ENCODE measurements at regions not wholly inside any gene's neighbourhood (a gene's known extent, or its start where the extent isn't known, plus 50 kb on each side); places are given as distances from the start of the nearest gene placed in this dataset.
A peak's percentile ranks its signal among the peaks of the same experiment; 100 is the strongest.

DNA sequence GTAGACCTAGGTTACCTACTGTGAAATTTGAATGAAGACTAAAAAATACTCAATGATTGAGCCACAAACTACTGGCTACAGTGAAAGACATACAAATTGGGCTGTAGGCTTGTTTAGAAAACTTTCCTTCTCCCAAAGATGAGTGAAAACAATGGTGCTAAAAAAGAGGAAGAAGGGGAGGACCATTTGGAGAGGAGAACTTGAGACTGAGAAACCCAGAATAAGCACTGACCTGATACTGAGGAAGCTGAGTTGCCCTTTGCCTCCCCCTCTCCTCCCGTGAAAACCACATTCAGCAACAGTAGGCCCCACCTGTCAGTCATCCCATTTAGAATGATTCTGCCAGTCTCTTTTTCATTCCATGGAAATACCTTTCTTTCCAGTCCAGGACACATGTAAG is 484.0 kb upstream of the TGFBR2 start:
- no peak for DNase-seq

- no peak for DNase-seq
Measured at GRCh38 chr3:30123224-30123623, 483.2 kb upstream of the TGFBR2 start.

DNA sequence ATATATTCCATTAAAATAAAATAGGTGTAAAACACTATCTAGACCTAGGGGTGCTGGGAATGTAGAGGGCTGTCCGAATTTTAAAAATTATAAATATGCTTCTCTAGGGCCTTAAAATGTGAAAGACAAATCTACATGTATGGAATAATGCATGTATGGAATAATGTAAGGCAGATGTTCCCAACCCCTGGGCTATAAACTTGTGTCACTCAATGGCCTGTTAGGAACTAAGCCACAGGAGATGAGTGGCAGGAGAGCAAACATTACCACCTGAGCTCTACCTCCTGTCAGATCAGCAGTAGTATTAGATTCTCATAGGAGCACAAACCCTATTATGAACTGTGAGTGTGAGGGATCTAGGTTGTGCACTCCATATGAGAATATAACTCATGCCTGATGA is 482.6 kb upstream of the TGFBR2 start:
- no peak for DNase-seq

GRCh38 chr3:30124435-30125370 is 481.7 kb upstream of the TGFBR2 start:
- DNase-seq: no peak

DNA sequence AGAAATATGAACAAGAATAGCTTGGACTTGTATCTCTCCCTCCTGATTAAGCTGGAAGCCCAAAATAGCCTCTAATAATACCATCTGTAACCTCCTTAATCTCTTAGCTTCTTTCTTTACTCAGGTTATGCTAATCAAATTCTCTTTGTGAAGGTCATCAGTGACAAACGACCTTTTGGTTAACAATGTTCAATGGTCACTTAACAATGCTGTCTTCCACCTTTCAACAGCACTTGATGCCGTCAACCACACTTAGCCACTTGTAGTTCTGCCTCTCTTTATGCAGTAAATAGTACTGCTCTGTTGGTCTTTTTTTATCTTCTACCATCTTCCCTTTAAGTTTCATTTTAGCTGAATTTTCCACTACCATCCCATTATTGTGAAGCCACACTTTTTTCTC is 476.6 kb upstream of the TGFBR2 start:
- no peak for DNase-seq

- no peak for DNase-seq
Measured at GRCh38 chr3:30130391-30130790, 476.0 kb upstream of the TGFBR2 start.

- no peak for DNase-seq
Measured at GRCh38 chr3:30131191-30131590, 475.2 kb upstream of the TGFBR2 start.

DNA sequence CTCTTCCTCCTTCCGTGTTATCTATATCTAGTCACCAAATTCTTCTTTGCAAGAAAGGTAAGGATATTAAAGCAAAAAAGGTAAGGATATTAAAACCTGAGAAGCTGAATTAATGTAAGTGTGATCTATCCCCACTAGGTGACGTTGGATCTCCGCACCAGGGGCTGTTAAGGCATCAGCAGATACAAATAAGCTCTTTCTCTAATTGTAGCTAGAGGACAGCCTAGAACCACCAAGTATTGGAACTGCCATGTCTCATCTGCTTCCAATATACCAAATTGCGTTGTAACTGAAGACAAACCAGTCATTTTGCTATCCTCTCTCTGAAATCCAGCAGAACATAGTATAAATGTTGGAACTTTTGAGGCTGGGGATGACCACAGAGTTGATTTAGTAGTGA is 471.2 kb upstream of the TGFBR2 start:
- DNase-seq: no peak

DNA sequence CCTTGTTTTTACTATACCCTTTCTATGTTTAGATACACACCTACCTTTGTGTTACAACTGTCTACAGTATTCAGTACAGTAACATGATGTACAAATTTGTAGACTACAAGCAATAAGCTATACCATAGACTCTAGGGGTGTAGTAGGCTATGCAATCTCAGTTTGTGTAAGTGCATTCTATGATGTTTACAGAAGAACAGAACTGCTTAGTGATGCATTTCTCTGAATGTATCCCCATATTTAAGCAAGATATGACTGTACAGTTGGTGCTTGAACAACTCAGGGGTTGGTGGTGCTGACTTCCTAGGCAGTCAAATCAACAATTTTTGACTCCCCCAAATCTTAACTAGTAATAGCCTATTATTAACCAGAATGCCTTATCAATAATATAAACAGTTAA is 467.1 kb upstream of the TGFBR2 start:
- DNase-seq: no peak

GRCh38 chr3:30140356-30141075 is 465.9 kb upstream of the TGFBR2 start:
- DNase-seq: no peak

GRCh38 chr3:30141178-30141581 is 465.2 kb upstream of the TGFBR2 start:
- DNase-seq: peak; percentile 44

DNA sequence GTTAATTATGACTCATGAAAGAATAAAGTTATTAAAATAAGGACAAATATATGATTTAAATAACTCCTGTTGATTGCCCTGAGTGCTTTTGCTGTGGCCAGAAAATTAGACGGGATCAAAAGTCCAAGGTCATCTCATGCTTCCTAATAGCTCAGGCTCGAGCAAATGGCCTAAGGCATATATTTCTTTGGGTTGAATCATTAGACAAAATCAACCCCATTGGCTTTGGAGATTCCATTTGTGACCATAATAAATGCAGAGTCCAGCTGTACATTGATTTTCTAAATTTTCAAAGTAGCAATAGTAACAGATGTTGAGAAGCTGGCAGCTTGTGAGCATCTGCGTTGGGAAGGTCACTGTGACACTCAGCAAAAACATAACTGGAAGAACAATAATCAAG is 464.5 kb upstream of the TGFBR2 start:
- DNase-seq: no peak

DNA sequence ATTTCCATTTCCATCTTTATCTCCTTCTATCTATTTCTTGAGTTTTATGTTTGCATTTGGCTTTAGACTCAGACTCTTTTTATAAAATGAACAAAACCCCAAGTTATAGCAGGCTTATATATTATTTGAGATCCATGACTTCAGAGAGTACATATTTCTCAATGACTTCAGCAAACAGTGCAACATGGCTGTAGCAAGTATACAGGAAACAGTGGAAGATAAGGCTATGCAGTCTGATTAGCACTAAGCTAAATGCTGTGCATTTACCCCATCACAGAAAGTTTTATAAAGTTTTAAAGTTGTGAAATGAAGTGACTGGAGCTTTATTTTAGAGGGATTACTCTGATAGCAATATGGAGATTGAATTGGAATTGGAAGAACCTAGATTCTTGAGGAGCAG is 463.5 kb upstream of the TGFBR2 start:
- DNase-seq: no peak

GRCh38 chr3:30145281-30145680 is 461.1 kb upstream of the TGFBR2 start:
- no peak for DNase-seq

DNA sequence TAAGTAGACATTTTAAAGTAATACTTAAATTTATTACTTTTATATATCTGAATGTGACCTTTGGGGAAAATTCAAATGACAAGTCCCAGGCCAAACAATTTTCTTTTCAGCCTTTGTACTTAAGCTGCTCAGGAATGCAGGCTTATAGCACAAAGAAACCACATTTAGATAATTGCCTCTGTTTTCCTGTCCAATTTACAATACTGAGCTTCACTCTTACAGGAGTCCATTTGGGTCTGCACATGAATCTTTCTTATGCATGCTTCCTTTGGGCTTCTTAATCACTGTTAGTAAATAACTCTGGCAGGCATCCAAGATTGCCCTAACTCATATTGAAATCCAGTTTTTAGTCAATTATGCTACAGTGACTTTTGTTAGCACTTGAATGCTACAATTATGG is 459.4 kb upstream of the TGFBR2 start:
- no peak for DNase-seq

GRCh38 chr3:30154853-30155252 is 451.5 kb upstream of the TGFBR2 start:
- DNase-seq: no peak

DNA sequence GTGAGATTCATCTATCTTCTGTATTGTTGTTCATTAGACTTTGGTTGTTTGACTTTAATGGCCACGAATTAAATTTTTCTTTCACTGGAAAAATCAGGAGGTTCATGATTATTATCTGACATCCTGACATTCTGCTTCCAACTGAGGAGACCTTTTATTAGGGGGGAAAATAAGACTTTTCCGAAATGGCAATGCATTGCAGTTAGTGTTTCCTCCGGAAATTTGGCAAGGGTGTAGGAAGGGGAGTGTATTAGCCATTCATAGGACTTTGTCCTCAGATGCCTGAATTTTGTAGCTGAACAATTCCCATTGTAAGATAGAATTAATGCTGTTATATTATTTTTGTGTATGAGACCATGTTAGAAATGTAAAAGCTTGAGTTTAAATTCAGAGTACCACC is 450.6 kb upstream of the TGFBR2 start:
- no peak for DNase-seq

GRCh38 chr3:30156586-30157498 is 449.6 kb upstream of the TGFBR2 start:
- DNase-seq: peak; percentile 42

DNA sequence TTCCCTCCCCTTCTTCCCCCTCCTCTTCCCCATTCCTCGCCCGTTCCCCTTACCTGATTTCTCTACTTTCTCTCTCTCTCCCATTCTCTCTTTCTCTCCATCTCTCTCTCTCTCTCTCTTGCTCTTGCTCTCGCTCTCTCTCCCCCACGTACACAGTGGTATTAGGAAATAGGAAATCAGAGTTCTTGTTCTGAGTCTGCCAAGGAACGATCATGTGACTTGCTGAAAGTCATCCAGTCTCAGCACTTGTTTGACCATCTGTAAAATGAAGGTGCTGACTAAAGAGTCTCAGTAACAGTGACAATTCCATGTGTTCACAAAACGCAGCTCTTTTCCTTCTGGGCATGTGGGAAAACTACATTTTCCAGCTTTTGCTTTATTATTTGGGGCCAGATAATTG is 445.0 kb upstream of the TGFBR2 start:
- peak; percentile 18 for DNase-seq

DNA sequence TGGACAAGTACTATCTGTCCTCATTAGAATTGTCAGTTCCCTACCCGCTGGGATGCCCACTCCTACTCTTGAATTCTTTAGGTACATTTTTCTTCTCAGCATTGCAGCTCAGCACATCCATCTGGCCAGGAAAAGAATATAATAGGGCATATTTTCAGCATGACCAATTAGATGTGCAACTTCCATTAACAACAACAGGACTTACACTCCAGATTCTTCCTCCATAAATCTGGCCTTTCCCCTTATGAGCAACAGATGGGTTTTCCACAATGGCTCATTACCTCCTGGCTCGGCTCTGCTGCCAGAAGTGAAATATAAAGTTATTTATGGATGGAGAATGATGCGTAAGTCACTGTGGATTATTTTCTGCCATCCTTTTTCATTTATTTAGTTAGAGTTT is 443.8 kb upstream of the TGFBR2 start:
- DNase-seq: peak; percentile 54

DNA sequence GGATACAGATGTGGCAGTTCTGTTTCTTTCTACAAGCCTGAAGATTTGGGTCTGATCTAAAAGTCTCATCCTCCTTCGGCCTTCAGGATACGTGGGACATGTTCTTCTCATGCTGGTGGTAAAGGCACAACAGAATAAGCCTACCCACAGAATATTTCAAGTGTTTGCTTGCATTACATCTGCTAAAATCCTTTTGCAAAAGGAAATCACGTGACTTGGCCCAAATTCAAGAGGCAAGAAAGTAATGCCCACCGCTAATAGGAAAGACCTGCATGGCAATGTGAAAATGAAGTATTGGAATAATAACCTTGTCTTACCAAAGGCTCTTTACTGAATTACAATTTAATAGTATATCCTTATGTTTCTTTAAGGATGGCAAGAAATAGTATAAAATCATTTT is 439.9 kb upstream of the TGFBR2 start:
- no peak for DNase-seq

DNA sequence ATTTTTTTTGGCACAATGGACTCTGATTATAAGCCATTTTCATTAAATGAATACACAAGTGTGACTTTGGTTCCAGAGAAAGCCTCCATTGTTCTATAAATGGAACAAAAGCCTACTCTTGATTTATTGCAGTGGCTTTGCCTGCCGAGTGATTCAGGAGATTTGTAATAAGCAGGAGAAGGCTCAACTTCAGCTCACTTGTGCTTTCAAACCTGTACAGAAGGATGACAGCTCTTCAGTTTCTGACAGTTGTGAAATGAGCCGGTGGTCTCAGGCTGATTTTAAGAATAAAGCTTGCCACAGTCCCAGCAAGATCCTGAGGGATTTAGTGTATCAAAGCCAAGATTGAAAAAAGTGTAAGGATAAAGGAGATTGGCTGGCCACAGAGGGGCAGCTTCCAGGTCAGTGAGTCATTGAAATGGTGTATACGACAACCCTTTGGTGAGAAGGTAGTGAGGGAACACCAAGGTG is 438.8 kb upstream of the TGFBR2 start:
- DNase-seq: peak; percentile 46

DNA sequence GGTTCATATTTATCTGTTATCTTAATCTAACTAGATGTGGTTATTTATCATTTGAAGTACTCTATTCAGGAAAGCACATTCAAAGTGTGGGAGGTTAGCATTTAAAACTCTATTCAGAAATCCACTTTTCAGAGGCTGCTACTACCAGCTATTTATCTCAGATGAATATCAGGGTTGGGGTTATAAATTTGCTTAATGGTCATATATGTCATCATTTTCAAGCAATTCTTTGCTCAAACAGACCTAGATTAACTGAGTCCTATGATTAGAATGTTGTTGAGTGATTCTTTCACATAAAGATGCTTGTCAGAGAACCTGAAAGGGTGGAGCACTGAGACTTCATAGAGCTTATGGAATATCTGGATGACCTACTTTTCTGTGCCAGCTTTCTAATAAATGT is 436.9 kb upstream of the TGFBR2 start:
- no peak for DNase-seq
